ENCODE measurements at regions not wholly inside any gene's neighbourhood (a gene's known extent, or its start where the extent isn't known, plus 50 kb on each side); places are given as distances from the start of the nearest gene placed in this dataset.

- TF ChIP-seq CTCF (IDR thresholded peaks at IDR 0.05; ENCODE audit: extremely low read depth in 1 of 2, insufficient read depth in 1 of 2, low read depth in 1 of 2, low read length in 2 of 2) = no peak
- TF ChIP-seq POLR2A (IDR thresholded peaks at IDR 0.05; ENCODE audit: low read depth, low read length) = no peak
- no peak for TF ChIP-seq POLR2AphosphoS5 (IDR thresholded peaks at IDR 0.05; ENCODE audit: insufficient read depth, low read depth, low read length)
- peak; percentile 7 for TF ChIP-seq EZH2 (IDR thresholded peaks at IDR 0.05; ENCODE audit: borderline replicate concordance, low read depth, low read length, severe bottlenecking)
- TF ChIP-seq GATA2 (IDR thresholded peaks at IDR 0.05; ENCODE audit: insufficient read depth, insufficient read length, low read depth, low read length) = no peak
- no peak for TF ChIP-seq FOS (IDR thresholded peaks at IDR 0.05; ENCODE audit: borderline replicate concordance, insufficient read depth, low read length)
- no peak for TF ChIP-seq JUN (IDR thresholded peaks at IDR 0.05; ENCODE audit: borderline replicate concordance, insufficient read depth, insufficient read length, low read depth)
- no peak for TF ChIP-seq MAX (IDR thresholded peaks at IDR 0.05; ENCODE audit: insufficient read depth, insufficient read length)
These were observed 83.6 kb downstream of the LSM3 start for GRCh38 chr3:14262212-14262611.
